AG20443 (cell line): ENCODE measurements at regions not wholly inside any gene's neighbourhood (a gene's known extent, or its start where the extent isn't known, plus 50 kb on each side); places are given as distances from the start of the nearest gene placed in this dataset.
"Not testable (repeated sequence)": the region's sequence is repeated elsewhere in the genome, so short reads cannot be mapped to it uniquely, and the experiment has no call there.

Experiments used
- DNase-seq: peaks from one replicate; pipeline ENCODE4 v3.0.0; 2012; ENCODE audit warnings: low spot score, mixed read lengths

DNA sequence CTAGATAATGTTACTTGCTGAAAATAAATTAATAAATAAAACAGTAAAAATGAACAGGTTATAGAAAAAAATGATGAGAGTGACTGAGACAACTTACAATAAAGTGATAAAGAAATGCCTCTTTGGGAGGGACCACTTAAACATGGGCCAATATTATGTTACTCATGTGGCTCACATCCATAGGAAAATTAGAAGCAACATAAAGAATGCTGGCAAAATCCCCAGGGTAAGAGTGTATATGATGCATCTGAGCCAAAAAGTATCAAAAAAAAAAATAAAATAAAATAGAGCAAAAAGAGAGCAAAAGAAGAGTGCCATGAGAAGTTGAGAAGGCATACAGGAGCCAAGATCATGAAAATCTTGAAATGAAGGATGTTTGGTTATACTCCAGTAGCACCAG, 818.0 kb downstream of the LTN1 start:
- DNase-seq, result no peak

DNA sequence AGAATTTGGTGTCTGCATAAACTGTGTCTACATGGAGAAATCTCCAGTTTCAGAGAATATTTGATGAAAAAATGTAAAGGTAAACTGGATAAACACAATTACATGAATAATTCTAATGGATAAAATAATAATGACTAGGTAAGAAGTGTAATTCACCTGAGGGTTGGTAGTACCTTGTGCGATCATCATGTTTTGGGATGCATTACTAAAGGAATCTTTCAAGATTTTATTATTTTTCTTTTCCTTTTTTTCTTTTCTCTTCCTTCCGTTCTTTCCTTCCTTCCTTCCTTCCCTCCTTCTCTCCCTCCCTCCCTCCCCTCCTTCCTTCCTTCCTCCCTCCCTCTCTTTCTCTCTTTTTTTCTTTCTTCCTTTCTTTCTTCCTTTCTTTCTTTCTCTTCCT, 818.7 kb downstream of the LTN1 start:
- DNase-seq, result no peak

DNA sequence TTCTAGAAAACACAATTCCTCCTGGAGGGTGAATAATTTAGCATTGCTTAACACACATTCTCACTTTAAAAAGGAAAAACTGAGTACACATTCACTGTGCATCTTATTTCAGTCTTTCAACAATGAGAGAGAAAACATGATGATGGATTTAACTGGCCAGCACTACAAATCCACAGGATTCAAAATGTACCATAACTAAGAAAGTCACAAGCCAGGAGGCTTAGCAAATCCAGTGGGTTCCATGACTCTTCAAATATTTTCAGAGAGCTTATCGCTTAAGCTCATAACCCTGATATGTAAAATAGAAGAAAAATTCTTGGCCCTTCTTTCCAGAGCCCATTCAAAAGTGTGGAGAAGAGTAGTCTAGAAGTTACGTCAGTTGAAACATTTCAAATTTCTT, 820.3 kb downstream of the LTN1 start:
- DNase-seq, result no peak

DNA sequence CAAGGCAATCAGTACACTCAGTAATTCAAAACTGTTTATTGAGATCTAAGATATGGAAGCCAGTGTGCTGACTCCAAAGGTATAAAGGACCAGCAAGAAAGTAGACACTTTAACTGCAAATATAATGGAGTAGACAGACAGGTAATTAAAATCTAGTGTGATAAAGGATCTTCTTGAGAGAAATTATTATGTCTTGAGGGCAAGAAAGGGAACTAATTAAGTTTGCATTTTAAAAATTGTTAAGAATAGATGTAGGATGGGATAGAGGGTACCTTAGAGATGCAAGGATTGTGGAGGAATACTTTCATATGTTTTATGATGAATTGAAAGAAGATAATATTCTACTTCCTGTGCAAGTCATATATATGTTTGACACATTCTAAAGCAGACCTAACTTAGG, 825.3 kb downstream of the LTN1 start:
- DNase-seq, result no peak

DNA sequence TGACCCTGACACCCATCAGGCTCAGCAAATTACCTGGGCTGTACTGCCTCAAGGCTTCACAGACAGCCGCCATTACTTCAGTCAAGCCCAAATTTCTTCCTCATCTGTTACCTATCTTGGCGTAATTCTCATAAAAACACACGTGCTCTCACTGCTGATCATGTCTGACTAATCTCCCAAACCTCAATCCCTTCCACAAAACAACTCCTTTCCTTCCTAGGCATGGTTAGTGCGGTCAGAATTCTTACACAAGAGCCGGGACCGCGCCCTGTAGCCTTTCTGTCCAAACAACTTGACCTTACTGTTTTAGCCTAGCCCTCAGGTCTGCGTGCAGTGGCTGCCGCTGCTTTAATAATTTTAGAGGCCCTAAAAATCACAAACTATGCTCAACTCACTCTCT, 828.2 kb downstream of the LTN1 start:
- not testable (repeated sequence) for DNase-seq

DNA sequence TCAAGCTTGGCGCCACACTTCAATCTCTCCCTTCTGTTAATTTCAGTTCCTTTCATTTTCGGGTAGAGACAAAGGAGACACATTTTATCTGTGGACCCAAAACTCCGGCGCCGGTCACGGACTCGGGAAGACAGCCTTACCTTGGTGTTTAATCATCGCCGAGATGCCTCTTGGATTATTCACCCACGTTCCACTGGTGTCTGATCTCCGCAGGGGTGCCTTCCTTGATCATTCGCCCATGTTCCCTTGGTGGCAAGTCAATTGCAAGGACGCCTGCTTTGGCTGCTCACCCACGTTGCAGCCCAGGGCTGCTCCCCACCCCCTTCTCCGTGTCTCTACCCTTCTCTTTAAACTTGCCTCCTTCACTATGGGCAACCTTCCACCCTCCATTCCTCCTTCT, 830.6 kb downstream of the LTN1 start:
- not testable (repeated sequence) for DNase-seq

DNA sequence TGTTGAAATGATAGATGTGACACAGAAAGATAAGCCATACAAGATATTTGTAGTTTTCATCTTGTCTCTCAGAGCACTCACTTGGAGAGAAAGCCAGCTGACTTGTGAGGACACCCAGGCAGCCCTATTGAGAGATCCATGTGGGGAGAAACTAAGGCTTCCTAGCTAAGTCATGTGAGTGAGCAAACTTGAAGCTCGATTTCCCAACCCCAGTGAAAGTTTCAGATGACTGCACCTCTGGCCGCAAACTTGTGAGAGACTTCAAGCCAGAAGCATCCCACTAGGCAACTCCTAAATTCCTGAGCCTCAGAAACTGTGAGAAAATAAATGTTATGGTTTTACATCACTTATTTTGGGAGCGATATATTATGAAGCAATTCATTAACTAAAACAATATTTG, 832.3 kb downstream of the LTN1 start:
- peak; percentile 55 for DNase-seq

DNA sequence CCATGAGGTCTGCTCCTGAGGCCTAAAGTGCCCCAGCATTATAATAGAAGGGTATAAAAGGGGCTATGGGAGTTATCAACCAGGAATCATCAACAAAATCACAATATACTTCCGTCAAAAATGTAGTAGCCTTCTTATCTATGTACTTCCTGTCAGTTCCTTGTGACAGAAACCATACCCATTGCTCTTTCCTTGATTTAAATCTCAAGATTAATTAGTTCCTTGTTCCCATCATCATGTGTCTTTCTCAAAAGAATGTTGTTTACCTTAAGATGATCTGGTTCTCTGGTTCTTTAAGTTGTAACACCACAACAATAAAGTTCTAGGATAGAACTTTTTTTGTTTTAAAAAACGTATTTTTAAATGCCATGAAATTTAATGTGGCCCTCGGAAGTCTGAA, 833.3 kb downstream of the LTN1 start:
- DNase-seq, result no peak

DNA sequence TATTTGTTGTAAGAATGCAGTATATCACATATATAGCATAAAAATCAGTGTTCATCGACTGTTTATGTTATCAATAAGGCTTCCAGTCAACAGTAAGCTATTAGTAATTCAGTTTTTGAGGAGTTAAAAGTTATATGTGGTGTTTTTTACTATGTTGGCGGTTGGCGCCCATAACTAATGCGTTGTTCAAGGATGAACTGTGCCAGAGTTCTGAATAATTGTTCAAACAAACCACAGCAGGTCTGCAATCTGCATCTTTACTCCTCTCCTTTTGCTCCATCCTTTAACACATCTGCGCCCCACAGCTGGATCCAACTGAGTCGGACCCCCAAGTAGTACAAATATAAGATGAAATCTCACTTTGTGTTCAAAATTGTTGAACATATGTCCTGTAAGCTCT, 836.1 kb downstream of the LTN1 start:
- no peak for DNase-seq

DNA sequence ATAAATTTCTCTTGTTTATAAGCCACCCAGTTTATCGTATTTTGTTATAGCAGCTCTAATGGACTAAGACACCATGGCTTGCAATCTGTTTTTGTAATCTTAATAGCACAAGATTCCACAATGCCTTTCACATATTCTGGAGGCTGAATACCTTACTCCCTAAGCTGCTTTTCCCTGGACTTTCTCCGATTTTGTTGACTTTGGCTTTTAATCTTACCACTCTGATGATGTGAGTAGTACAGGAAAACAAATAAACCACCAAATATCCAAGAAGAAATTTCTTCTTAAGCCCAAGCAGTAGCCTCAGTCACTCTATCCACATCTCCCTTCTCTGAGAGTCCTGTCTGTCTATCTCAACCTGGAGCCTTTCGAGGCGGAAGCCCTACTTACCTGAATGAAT, 838.6 kb downstream of the LTN1 start:
- no peak for DNase-seq

DNA sequence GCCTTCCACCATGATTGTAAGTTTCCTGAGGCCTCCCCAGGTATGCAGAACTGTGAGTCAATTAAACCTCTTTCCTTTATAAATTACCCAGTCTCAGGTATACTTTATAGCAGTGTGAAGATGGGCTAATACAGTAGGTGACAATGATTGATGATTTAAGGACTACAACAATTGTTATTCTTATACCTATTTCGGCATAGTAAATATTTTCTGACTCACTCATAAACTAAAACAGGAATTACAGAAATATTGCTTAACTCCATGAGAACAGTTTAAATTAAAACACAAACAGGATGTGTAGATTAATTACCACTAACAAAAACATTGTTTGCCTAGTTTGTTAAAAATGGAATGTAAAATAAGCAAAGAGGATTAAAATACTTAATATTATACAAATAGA, 839.9 kb downstream of the LTN1 start:
- no peak for DNase-seq

DNA sequence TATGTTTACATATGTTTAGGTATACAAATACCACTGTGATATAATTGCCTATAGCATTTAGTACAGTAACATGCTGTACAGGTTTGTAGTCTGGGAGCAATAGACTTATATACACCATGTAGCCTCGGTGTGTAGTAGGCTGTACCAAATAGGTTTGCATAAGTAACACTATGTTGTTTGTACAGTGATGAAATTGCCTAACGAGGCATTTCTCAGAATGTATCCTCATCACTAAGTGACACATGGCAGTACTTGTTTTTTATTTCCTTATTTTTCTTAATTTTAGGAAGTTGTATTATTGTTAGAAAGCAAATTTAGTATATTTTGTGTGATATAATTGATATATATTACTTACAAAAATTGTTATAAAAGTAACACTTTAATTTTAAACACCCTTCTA, 840.9 kb downstream of the LTN1 start:
- DNase-seq, result no peak

DNA sequence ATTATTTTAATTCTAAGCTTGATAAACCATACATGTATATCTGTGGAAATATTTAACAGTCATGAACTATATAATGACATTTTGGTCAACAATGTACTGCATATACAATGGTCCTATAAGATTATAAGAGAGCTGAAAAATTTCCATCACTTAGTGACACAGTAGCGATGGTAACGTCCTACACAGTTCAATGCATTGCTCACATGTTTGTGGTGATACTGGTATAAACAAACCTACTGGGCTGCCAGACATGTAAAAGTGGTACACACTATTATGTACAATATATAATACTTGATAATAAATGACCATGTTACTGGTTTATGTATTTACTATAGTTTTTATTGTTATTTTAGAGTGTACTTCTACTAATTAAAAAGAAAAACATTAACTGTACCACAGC, 841.9 kb downstream of the LTN1 start:
- no peak for DNase-seq

DNA sequence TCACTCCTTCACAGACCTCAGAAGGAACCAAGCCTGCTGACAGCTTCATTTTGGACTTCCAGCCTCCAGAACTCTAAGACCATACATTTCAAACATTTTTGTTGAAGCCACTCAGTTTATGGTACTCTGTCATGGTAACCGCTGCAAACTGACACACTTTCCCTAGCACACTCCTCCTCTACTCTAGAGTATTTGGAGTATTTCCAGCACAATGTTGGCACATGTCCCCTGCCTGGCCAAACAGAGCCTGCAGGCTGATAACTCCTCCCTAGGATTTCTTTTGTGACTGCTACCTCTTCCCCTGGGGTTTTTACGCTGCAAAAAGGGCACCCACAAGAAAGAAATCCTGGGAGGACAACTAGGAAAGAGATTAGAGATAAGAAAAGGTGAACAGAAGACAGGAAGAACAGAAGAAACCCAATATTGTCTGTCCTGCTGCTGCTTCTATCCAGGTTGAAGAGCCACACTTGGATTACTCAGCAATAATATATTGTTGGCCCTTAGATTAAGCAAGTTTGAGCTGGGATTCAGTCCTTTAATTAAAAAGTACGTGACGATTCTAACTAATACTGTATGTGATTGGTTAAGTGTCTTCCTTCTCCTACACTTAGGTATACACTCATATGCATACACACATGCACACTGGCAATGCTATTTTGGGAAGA, 844.1 kb downstream of the LTN1 start:
- DNase-seq, result no peak

DNA sequence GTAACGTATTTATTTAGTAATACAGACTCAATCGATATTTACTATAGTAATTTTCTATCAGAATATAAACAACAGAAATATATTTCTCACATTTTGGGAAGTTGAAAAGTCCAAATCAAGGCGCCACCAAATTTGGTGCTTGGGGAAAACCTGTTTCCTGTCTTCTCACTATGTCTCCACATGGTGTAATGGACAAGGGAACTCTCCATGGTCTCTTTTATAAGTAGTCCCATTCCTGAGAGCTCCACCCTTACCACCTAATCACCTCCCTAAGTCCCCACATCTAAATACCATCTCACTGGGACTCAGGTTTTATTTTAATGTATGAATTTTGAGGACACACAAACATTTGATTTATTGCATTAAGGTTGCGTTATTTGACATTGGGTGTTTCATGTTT, 848.0 kb downstream of the LTN1 start:
- no peak for DNase-seq

DNA sequence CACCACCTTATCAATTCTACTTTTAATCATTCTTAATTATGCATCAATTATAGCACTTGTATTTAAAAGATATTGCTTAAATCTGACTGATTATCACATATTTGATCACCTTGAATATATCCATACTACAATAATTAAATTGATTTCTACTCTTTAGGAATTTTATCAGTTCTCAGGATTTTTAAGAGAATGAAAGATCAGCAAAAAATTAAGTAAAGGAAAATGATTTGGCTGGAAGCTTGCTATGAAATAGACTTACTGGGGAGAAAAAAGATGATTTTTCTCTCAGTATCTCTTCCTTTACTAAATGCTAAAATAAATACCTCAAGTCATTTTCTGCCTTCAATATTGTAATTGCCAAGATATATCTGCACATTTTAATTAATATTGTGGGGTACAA, 848.6 kb downstream of the LTN1 start:
- DNase-seq, result no peak

DNA sequence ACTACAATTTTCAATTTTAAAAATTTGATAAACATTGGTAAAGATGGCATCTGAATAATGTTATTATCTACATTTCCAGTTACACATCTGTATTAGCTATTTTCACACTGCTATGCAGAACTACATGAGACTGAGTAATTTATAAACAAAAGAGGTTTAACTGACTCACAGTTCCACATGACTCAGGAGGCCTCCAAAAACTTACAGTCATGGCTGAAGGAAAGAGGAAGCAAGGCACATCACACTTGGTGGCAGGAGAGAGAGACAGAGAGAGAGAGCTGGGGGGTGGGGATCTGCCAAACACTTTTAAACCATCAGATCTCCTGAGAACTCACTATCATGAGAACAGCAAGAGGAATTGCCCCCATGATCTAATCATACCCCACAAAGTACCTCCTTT, 850.0 kb downstream of the LTN1 start:
- peak; percentile 19 for DNase-seq

DNA sequence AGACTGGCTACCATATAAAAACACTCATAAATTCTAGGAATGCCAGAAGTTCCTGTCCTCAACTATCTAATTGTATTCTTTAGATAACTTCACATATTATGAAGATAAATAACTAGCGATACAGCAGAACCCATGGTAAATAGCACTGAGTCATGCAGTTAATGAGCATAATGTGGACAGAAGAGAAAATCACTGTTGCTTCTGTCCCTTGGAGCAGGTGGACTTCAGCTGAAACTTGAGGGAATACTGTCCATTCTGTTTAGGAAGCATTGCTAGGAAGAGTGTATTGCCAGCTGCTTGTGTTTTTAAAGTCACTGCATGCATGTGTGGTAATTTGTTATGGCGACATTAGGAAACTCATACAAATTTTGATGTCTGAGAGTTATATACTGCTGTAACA, 854.4 kb downstream of the LTN1 start:
- no peak for DNase-seq

DNA sequence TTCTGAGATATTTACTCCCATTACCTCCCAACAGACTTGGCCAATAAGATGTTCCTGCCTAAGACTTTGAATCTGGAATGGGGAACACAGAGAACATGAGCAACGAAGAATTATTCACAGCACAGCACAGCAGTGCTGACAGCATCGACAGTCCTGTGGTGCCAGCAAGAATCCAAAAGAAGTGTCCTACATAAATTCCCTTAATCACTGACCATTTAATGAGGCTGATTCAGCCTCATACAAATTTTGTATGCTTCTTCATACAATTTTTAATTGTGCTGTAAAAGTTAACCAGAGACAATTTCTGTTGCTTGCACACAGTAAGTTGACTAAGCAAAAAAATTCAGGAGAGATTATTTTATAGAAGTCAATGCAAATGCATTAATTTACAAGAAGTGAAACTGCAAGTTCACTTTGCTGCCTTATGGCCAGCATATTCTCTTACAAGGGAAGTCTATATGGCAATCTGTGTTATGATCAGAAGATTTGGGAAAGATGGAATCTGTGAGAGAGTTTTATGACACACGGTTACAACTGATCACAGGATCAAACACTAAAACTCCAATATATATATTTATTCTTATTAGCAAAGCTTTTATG, 855.9 kb downstream of the LTN1 start:
- no peak for DNase-seq

DNA sequence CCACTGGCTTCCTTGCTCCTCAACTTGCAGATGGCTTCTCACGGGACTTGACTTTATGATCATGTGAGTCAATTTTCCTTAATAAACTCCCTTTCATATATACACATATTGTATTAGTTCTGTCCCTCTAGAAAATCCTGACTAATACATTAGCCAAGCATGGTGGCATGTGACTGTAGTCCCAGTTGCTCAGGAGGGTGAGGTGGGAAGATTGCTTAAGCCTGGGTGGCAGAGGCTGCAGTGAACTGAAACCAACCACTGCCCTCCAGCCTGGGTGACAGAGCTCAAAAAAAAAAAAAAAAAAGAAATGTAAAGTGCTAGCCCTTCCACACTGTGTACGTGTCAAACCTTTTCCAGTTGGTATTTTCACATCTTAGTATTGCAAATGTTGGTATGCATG, 857.0 kb downstream of the LTN1 start:
- DNase-seq, result no peak

DNA sequence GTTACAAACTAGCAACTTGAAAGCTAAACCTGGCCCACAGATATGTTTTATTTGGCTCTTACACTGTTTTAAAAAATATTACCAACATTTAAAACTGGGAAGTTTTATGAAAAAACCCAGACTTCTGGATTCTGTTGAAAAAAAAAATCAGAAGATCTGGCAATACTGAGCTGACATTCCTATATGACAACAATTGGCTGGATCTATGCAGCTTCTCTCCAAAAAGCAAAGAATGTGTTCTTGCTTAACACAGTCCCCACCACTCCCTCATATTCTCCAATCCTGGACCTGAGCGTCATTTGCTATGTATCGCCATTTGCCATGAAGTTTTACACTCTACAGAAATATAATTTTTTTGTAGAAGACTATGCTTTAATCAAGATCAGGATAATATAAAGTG, 859.6 kb downstream of the LTN1 start:
- DNase-seq, result peak; percentile 11

DNA sequence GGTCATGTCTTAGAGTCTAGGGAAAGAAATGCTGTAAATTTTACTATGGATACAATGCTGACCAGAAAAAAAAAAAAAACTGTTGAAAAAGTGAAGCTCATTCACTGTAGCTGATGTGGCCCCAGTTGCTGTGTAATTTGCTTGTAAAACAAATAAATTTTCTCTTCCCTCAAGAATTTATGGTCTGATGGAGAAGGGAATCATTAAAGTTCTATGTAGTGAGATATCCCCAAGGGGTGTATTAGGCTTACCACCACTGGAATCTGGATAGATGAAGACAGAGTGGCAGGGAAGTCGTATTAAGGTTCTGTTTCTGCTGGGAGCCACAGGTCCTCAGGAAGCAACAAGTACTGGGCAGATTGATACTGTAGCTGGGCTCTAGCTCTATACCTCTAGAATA, 860.0 kb downstream of the LTN1 start:
- DNase-seq, result peak; percentile 26

DNA sequence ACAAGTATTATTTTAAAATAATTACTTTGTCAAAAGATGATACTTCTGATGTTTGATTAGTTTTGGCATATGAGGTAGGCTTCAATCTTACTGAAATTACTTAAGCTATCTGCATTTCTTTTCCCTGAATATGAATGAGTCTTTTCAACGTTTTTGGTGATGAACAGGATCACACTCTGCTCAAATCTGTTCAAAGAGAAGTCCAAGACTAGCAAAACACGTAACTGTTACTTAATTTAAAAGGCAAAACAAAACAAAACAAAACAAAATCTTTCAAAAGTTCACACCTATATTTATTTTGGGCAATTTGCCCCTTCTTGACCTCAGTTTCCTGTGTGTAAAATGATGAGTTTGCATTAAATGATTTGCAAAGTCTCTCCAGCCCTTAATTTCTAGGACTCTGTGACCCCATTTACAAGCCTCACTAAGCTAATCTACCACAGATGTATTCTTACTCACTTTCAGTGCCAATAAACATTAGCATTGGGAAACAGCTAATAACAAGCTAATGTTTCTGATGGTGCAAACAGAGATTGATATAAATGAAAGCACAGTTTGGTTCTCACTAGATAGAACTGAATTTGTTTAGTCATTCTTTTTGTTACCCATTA, 865.4 kb downstream of the LTN1 start:
- DNase-seq, result no peak
